Thoracic aorta (tissue), 2 donors: ENCODE measurements at regions not wholly inside any gene's neighbourhood (a gene's known extent, or its start where the extent isn't known, plus 50 kb on each side); places are given as distances from the start of the nearest gene placed in this dataset.

Source experiments
- ATAC-seq: fragments of 150-250 bp; one replicate; pipeline ENCODE4 v1.8.0; 2017; ENCODE audit warnings: low read depth; ENCODE audit not compliant: insufficient number of reproducible peaks, low FRiP score
- DNase-seq: peaks from one replicate; pipeline ENCODE4 v3.0.0-alpha.2; 2020; ENCODE audit warnings: low spot score
- H3K27ac ChIP-seq, 2 donors: fragments of 200-600 bp; sonication (generic); 1 replicate in 1 of 2; 2 replicates in 1 of 2; pipeline ENCODE4 v1.5.1; 2016; ENCODE audit warnings: mild to moderate bottlenecking in 2 of 2, moderate library complexity in 2 of 2
- H3K27me3 ChIP-seq: fragments of 200-600 bp; sonication (generic); replicated peaks from 2 replicates; pipeline ENCODE4 v1.6.0; 2016; ENCODE audit warnings: mild to moderate bottlenecking; ENCODE audit not compliant: insufficient read depth
- H3K36me3 ChIP-seq: fragments of 200-600 bp; sonication (generic); one replicate; pipeline ENCODE4 v1.5.1; 2016
- H3K4me1 ChIP-seq, 2 donors: fragments of 200-600 bp; sonication (generic); 1 replicate in 1 of 2; 2 replicates in 1 of 2; pipeline versions ENCODE4 v1.5.1 to v1.6.0; 2016; ENCODE audit warnings: low read depth in 2 of 2, mild to moderate bottlenecking in 1 of 2; ENCODE audit not compliant: control insufficient read depth in 1 of 2
- H3K4me3 ChIP-seq: fragments of 200-600 bp; sonication (generic); 2 replicates; pipeline ENCODE4 v1.5.1; 2016; ENCODE audit warnings: mild to moderate bottlenecking
- H3K9me3 ChIP-seq: fragments of 200-600 bp; sonication (generic); 2 replicates; pipeline ENCODE4 v1.5.1; 2016
- TF ChIP-seq, protein P1 (sequence below): fragments of 200-600 bp; sonication (generic); IDR thresholded peaks from one replicate; pipeline ENCODE4 v1.5.1; 2019; ENCODE audit warnings: antibody characterized with exemption

DNA sequence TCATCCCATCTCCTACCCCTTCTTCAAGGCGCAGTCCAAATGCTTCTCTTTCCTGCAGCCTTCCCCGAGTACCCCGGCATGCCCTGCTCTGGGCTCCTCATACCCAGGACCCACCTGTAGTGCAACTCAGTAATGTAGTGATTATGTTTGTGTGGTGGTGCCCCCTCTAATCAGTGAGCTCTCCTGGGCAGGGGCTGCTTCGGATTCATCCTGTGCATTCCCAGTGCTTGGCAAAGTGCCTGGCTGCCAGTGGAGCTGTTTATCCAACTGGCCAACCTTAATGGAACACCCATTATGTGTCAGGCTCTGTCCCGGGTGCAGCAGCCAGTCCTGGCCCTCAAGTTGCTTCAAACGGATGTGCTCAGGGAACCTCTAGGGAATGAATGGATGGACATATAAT, 174.4 kb upstream of the LINGO1 start:
- no peak for ATAC-seq
- H3K9me3 ChIP-seq = no peaks in the 10 kb centered on the region
- H3K27ac ChIP-seq = no peak overlapping the region
- DNase-seq = no peak
- no peaks in the 10 kb centered on the region for H3K36me3 ChIP-seq
- TF ChIP-seq, protein P1, sequence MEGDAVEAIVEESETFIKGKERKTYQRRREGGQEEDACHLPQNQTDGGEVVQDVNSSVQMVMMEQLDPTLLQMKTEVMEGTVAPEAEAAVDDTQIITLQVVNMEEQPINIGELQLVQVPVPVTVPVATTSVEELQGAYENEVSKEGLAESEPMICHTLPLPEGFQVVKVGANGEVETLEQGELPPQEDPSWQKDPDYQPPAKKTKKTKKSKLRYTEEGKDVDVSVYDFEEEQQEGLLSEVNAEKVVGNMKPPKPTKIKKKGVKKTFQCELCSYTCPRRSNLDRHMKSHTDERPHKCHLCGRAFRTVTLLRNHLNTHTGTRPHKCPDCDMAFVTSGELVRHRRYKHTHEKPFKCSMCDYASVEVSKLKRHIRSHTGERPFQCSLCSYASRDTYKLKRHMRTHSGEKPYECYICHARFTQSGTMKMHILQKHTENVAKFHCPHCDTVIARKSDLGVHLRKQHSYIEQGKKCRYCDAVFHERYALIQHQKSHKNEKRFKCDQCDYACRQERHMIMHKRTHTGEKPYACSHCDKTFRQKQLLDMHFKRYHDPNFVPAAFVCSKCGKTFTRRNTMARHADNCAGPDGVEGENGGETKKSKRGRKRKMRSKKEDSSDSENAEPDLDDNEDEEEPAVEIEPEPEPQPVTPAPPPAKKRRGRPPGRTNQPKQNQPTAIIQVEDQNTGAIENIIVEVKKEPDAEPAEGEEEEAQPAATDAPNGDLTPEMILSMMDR = no peak
- H3K27me3 ChIP-seq = no peaks in the 10 kb centered on the region
- no peaks in the 10 kb centered on the region for H3K4me1 ChIP-seq
- H3K4me3 ChIP-seq = no peak overlapping the region

DNA sequence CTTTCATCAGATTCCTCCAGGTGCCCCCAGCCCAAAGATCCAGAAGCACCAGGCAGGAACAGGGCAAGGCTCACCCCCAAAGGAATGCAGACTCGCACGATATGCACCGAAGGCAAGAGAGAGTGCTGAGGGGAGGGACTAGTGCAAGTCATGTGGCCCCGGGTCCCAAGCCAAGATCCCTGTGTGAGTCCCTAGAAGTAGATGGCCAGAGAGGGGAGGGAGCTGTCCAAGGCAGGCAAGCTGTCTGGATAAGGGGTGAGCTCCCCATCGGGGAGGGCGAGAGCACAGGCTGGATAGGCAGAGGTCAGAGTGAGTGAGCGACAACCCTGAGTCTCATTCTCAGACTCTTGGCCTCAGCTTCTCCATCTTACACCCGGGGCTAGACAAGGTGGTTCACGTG, 171.5 kb upstream of the LINGO1 start:
- Histone ChIP-seq H3K27me3 (no peaks in the 10 kb centered on the region), H3K4me1 (no peaks in the 10 kb centered on the region), H3K27ac (no peak overlapping the region), H3K4me3 (no peak overlapping the region), H3K9me3 (no peaks in the 10 kb centered on the region), H3K36me3 (no peaks in the 10 kb centered on the region)
- TF ChIP-seq, protein P1 = no peak
- no peak for ATAC-seq
- DNase-seq = no peak

DNA sequence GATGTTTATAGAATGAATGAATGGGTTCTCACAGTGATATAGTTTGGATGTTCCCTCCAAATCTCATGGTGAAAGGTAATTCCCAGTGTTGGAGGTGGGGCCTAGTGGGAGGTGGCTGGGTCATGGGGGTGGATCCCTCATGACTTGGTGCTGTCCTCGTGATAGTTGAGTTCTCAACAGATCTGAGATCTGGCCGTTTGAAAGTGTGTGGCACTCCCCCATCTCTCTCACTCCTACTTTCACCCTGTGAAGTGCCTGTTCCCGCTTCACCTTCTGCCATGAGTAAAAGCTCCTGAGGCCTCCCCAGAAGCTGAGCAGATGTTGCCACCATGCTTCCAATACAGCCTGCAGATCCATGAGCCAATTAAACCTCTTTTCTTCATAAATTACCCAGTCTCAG, 170.8 kb upstream of the LINGO1 start:
- H3K27me3 ChIP-seq = no peaks in the 10 kb centered on the region
- no peak overlapping the region for H3K27ac ChIP-seq
- H3K4me3 ChIP-seq = no peak overlapping the region
- H3K4me1 ChIP-seq = no peaks in the 10 kb centered on the region
- H3K36me3 ChIP-seq = no peaks in the 10 kb centered on the region
- no peak for DNase-seq
- TF ChIP-seq, protein P1 = no peak
- H3K9me3 ChIP-seq = no peaks in the 10 kb centered on the region
- no peak for ATAC-seq

DNA sequence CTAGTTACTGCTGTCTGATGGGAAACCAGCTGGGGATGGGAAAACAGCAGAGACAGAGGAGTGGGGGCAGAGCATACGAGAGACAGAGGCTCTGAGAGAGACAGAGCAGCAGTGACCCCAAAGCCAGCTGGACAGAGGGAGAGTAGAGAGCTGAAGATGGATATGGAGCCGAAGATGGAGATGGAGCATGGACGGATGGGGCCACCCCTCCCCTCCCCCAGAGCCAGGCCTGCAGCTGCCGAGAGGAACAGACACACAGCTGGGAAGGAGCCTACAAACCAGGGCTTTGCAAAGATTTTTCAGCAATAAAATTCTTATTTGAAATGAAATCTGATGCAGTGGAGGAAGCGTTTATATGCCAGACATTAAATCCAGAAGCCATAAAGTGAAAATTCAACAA, 167.6 kb upstream of the LINGO1 start:
- Histone ChIP-seq H3K9me3 (no peaks in the 10 kb centered on the region), H3K4me3 (no peak overlapping the region), H3K4me1 (no peaks in the 10 kb centered on the region), H3K27me3 (no peaks in the 10 kb centered on the region), H3K36me3 (no peaks in the 10 kb centered on the region), H3K27ac (no peak overlapping the region)
- ATAC-seq = no peak
- DNase-seq = no peak
- TF ChIP-seq, protein P1 = no peak

DNA sequence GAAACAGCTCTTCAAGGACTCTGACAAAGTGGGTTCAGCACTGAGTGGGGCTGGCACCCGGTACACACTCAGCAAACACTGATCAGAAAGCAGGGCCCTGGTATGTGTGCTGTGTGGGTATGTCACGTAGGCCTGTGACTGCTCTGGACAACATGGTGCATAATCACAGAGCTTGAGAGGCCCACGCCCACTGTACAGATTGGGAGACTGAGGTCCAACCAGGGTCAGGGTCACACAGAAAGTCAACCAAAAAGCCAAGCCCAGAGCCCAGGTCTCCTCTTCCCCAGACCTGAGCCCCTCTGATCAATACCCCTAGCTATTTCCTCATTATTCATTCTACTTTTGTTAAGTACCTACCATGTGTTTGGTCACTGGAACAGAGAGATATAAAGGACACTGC, 166.1 kb upstream of the LINGO1 start:
- no peak overlapping the region for H3K27ac ChIP-seq
- H3K36me3 ChIP-seq = no peaks in the 10 kb centered on the region
- ATAC-seq = no peak
- no peak overlapping the region for H3K4me3 ChIP-seq
- H3K27me3 ChIP-seq = no peaks in the 10 kb centered on the region
- no peaks in the 10 kb centered on the region for H3K4me1 ChIP-seq
- no peak for DNase-seq
- TF ChIP-seq, protein P1 = no peak
- H3K9me3 ChIP-seq = no peaks in the 10 kb centered on the region
